ENCODE measurements at regions not wholly inside any gene's neighbourhood (a gene's known extent, or its start where the extent isn't known, plus 50 kb on each side); places are given as distances from the start of the nearest gene placed in this dataset.

DNA sequence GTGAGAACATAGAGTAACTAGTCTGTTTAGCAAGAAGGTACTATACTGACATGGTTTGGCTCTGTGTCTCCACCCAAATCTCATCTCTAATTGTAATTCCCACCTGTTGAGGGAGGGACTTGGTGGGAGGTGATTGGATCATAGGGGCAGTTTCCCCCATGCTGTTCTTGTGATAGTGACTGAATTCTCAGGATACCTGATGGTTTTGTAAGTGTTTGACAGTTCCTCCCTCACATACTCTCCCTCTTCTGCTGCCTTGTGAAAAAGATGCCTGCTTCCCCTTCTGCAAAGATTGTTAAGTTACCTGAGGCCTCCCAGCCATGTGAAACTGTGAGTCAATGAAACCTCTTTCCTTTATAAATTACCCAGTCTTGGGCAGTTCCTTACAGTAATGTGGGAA is 240.4 kb upstream of the ST8SIA4 start:
- no peak overlapping the region for H3K4me3 ChIP-seq
- H3K9me3 ChIP-seq, result no peaks in the 10 kb centered on the region
- in situ Hi-C loops (cut with MboI; ENCODE audit: low sequenced_read_pairs in 4 of 4) (no loop called here), intact Hi-C loops (cut with DNase I; ENCODE audit: low total_unique reads) (no loop called here)
- H3K27ac ChIP-seq, result no peak overlapping the region
- DNase-seq (no peak), ATAC-seq (no peak)
- H3K27me3 ChIP-seq, result no peaks in the 10 kb centered on the region
- TF ChIP-seq, protein P1, sequence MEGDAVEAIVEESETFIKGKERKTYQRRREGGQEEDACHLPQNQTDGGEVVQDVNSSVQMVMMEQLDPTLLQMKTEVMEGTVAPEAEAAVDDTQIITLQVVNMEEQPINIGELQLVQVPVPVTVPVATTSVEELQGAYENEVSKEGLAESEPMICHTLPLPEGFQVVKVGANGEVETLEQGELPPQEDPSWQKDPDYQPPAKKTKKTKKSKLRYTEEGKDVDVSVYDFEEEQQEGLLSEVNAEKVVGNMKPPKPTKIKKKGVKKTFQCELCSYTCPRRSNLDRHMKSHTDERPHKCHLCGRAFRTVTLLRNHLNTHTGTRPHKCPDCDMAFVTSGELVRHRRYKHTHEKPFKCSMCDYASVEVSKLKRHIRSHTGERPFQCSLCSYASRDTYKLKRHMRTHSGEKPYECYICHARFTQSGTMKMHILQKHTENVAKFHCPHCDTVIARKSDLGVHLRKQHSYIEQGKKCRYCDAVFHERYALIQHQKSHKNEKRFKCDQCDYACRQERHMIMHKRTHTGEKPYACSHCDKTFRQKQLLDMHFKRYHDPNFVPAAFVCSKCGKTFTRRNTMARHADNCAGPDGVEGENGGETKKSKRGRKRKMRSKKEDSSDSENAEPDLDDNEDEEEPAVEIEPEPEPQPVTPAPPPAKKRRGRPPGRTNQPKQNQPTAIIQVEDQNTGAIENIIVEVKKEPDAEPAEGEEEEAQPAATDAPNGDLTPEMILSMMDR (IDR thresholded peaks at IDR 0.05 in 4 of 5, conservative IDR thresholded peaks at IDR 0.05 in 1 of 5), result no peak
- no peak for TF ChIP-seq POLR2A (IDR thresholded peaks at IDR 0.05)
- H3K36me3 ChIP-seq, result no peaks in the 10 kb centered on the region
- no peaks in the 10 kb centered on the region for H3K4me1 ChIP-seq

DNA sequence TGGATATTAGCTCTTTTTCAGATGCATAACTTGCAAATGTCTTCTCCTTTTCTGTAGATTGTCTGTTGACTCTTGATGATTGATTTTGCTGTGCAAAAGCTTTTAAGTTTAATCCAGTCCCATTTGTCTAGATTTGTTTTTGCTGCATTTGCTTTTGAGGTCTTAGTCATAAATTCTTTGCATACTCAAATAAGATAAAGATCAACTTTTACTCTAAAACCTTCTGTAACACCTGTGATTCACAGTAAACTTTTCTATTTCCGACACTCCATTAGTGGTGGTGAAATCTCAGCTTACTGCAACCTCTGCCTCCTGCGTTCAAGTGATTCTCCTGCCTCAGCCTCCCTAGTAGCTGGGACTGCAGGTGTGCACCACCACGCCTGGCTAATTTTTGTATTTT is 239.0 kb upstream of the ST8SIA4 start:
- in situ Hi-C loops (cut with MboI; ENCODE audit: low sequenced_read_pairs in 4 of 4) (no loop called here), intact Hi-C loops (cut with DNase I; ENCODE audit: low total_unique reads) (no loop called here)
- H3K36me3 ChIP-seq, result no peaks in the 10 kb centered on the region
- no peaks in the 10 kb centered on the region for H3K9me3 ChIP-seq
- ATAC-seq, result no peak
- H3K4me1 ChIP-seq, result no peaks in the 10 kb centered on the region
- TF ChIP-seq, protein P1 (IDR thresholded peaks at IDR 0.05 in 4 of 5, conservative IDR thresholded peaks at IDR 0.05 in 1 of 5), result no peak
- no peak for TF ChIP-seq POLR2A (IDR thresholded peaks at IDR 0.05)
- H3K27ac ChIP-seq, result no peak overlapping the region
- no peak overlapping the region for H3K4me3 ChIP-seq
- DNase-seq, result no peak
- no peaks in the 10 kb centered on the region for H3K27me3 ChIP-seq

DNA sequence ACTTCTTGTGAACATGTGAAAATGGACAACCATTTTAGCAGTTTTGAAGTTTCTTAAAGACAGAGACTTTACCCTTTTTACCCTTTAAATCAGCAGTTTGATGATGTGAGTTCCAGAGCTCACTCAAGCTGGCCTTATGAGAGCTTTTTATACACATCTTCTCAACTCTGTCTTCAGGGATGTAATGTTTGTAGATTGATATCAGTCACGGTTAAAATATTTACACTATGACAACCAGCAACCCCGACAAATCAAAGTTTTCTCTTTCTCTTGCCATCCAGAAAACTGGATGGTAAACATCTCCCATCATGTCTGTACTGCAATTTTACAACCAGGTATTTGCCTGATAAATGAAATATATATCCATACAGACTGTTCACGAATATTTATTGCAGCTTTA is 233.4 kb upstream of the ST8SIA4 start:
- Histone ChIP-seq H3K27me3 (no peaks in the 10 kb centered on the region), H3K9me3 (no peaks in the 10 kb centered on the region), H3K4me1 (no peaks in the 10 kb centered on the region), H3K36me3 (no peaks in the 10 kb centered on the region), H3K4me3 (no peak overlapping the region), H3K27ac (no peak overlapping the region)
- TF ChIP-seq, protein P1 (IDR thresholded peaks at IDR 0.05 in 4 of 5, conservative IDR thresholded peaks at IDR 0.05 in 1 of 5), result no peak
- TF ChIP-seq POLR2A (IDR thresholded peaks at IDR 0.05), result no peak
- intact Hi-C loops (cut with DNase I; ENCODE audit: low total_unique reads), result no loop called here
- ATAC-seq (no peak), DNase-seq (no peak)
- in situ Hi-C loops (cut with MboI; ENCODE audit: low sequenced_read_pairs in 4 of 4), result no loop called here

DNA sequence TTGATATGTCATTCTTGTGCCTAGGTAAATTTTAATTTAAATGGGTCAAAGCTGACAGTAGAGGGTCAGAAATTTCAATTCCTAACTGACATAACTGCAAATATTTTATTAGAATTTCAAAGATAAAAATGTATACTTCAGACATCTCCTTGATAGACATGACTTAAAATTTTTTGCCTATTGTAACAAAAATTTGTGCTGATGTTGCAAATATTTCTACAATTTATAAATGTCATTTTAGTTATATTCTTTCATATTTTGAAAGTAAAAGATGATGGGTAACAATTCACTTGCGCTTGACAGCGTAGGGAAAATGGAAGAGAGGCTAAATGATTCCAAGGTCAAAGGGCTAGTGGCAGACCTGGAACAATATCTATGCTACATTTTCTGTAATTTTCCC is 220.3 kb upstream of the ST8SIA4 start:
- Histone ChIP-seq H3K9me3 (no peaks in the 10 kb centered on the region), H3K36me3 (no peaks in the 10 kb centered on the region), H3K4me3 (no peak overlapping the region), H3K4me1 (no peaks in the 10 kb centered on the region), H3K27ac (no peak overlapping the region), H3K27me3 (no peaks in the 10 kb centered on the region)
- ATAC-seq (no peak), DNase-seq (no peak)
- intact Hi-C loops (cut with DNase I; ENCODE audit: low total_unique reads), result no loop called here
- TF ChIP-seq, protein P1 (IDR thresholded peaks at IDR 0.05 in 4 of 5, conservative IDR thresholded peaks at IDR 0.05 in 1 of 5), result no peak
- TF ChIP-seq POLR2A (IDR thresholded peaks at IDR 0.05), result no peak
- in situ Hi-C loops (cut with MboI; ENCODE audit: low sequenced_read_pairs in 4 of 4), result no loop called here

DNA sequence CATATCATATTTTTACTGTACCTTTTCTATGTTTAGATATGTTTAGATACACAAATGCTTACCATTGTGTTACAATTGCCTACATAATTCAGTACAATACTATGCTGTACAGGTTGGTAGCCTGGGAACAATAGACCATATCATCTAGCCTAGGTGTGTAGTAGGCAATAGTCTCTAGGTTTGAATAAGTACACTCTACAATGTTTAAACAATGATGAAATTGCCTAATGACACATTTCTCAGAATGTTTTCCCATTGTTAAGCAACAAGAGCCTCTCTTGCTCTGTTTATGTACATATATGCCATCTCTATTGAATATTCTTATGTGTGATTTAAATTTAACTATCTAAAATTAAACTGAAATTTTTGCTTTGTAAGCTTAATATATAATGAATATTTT is 209.6 kb upstream of the ST8SIA4 start:
- no peaks in the 10 kb centered on the region for H3K27me3 ChIP-seq
- ATAC-seq (no peak), DNase-seq (no peak)
- H3K36me3 ChIP-seq, result no peaks in the 10 kb centered on the region
- H3K27ac ChIP-seq, result no peak overlapping the region
- TF ChIP-seq, protein P1 (IDR thresholded peaks at IDR 0.05 in 4 of 5, conservative IDR thresholded peaks at IDR 0.05 in 1 of 5), result no peak
- TF ChIP-seq POLR2A (IDR thresholded peaks at IDR 0.05), result no peak
- no peaks in the 10 kb centered on the region for H3K9me3 ChIP-seq
- H3K4me1 ChIP-seq, result no peaks in the 10 kb centered on the region
- intact Hi-C loops (cut with DNase I; ENCODE audit: low total_unique reads), result no loop called here
- in situ Hi-C loops (cut with MboI; ENCODE audit: low sequenced_read_pairs in 4 of 4), result no loop called here
- H3K4me3 ChIP-seq, result no peak overlapping the region
